H9 (cell line): ENCODE measurements at regions not wholly inside any gene's neighbourhood (a gene's known extent, or its start where the extent isn't known, plus 50 kb on each side); places are given as distances from the start of the nearest gene placed in this dataset.

Source experiments
- DNase-seq: peaks from one replicate; pipeline ENCODE4 v3.0.0-alpha.2; 2017
- H2AFZ ChIP-seq: one replicate; pipeline ENCODE4 v1.6.1; 2013; ENCODE audit warnings: mild to moderate bottlenecking, low read length, control low read depth, moderate library complexity
- H2AK5ac ChIP-seq: 2 replicates; pipeline ENCODE4 v1.6.1; 2013; ENCODE audit warnings: low read length, control low read depth, mixed read lengths; ENCODE audit not compliant: insufficient read length
- H2BK120ac ChIP-seq: one replicate; pipeline ENCODE4 v1.6.1; 2013; ENCODE audit warnings: low read depth, mild to moderate bottlenecking, low read length, control low read depth, inconsistent platforms; ENCODE audit not compliant: poor library complexity, severe bottlenecking
- H2BK12ac ChIP-seq: 2 replicates; pipeline ENCODE4 v1.6.1; 2013; ENCODE audit warnings: low read length, control low read depth, mixed read lengths, low read depth; ENCODE audit not compliant: insufficient read length
- H2BK15ac ChIP-seq: 2 replicates; pipeline ENCODE4 v1.6.1; 2013; ENCODE audit warnings: low read depth, low read length, control low read depth
- H2BK20ac ChIP-seq: one replicate; pipeline ENCODE4 v1.6.1; 2013; ENCODE audit warnings: low read depth, mild to moderate bottlenecking, low read length, control low read depth, inconsistent platforms; ENCODE audit not compliant: poor library complexity, severe bottlenecking
- H2BK5ac ChIP-seq: 2 replicates; pipeline ENCODE4 v1.6.1; 2013; ENCODE audit warnings: low read length, control low read depth, mixed read lengths; ENCODE audit not compliant: insufficient read length
- H3K14ac ChIP-seq: 2 replicates; pipeline ENCODE4 v1.6.1; 2013; ENCODE audit warnings: low read length, control low read depth; ENCODE audit not compliant: insufficient read depth
- H3K18ac ChIP-seq: 2 replicates; pipeline ENCODE4 v1.6.1; 2013; ENCODE audit warnings: low read depth, mild to moderate bottlenecking, mixed read lengths, low read length, control low read depth; ENCODE audit not compliant: insufficient read length
- H3K23ac ChIP-seq: 2 replicates; pipeline ENCODE4 v1.6.1; 2013; ENCODE audit warnings: low read length, control low read depth, mixed read lengths, low read depth; ENCODE audit not compliant: insufficient read length
- H3K23me2 ChIP-seq: 2 replicates; pipeline ENCODE4 v1.6.1; 2013; ENCODE audit warnings: low read depth, mild to moderate bottlenecking, mixed read lengths, low read length, control low read depth; ENCODE audit not compliant: insufficient read length, poor library complexity, severe bottlenecking
- H3K27ac ChIP-seq: 2 replicates; pipeline ENCODE4 v1.5.1; 2013; ENCODE audit warnings: low read length, control low read depth, mixed read lengths, low read depth; ENCODE audit not compliant: insufficient read length
- H3K27me3 ChIP-seq: 2 replicates; pipeline ENCODE4 v1.6.1; 2013; ENCODE audit warnings: low read length, control low read depth, inconsistent platforms; ENCODE audit not compliant: insufficient read depth
- H3K4ac ChIP-seq: 2 replicates; pipeline ENCODE4 v1.6.1; 2013; ENCODE audit warnings: low read depth, mild to moderate bottlenecking, control low read depth, inconsistent platforms, low read length, moderate library complexity
- H3K4me1 ChIP-seq: 2 replicates; pipeline ENCODE4 v1.6.1; 2013; ENCODE audit warnings: low read length, control low read depth, inconsistent platforms; ENCODE audit not compliant: insufficient read depth
- H3K4me2 ChIP-seq: 2 replicates; pipeline ENCODE4 v1.6.1; 2013; ENCODE audit warnings: low read length, control low read depth, mixed read lengths; ENCODE audit not compliant: insufficient read length, insufficient read depth
- H3K56ac ChIP-seq: 2 replicates; pipeline ENCODE4 v1.6.1; 2013; ENCODE audit warnings: low read depth, mild to moderate bottlenecking, mixed read lengths, low read length, control low read depth; ENCODE audit not compliant: insufficient read length
- H3K79me1 ChIP-seq: 2 replicates; pipeline ENCODE4 v1.6.1; 2013; ENCODE audit warnings: low read depth, mild to moderate bottlenecking, moderate library complexity, low read length, control low read depth, inconsistent platforms; ENCODE audit not compliant: insufficient read depth, poor library complexity, severe bottlenecking
- H3K79me2 ChIP-seq: 2 replicates; pipeline ENCODE4 v1.6.1; 2013; ENCODE audit warnings: low read length, control low read depth, inconsistent platforms; ENCODE audit not compliant: insufficient read depth
- H3K9ac ChIP-seq: 2 replicates; pipeline ENCODE4 v1.6.1; 2013; ENCODE audit warnings: low read length, control low read depth, mixed read lengths; ENCODE audit not compliant: insufficient read length; ENCODE audit errors: extremely low read depth
- H3K9me3 ChIP-seq: one replicate; pipeline ENCODE4 v1.6.1; 2013; ENCODE audit warnings: low read depth, low read length, inconsistent platforms; ENCODE audit not compliant: control insufficient read depth
- H3T11ph ChIP-seq: one replicate; pipeline ENCODE4 v1.6.1; 2013; ENCODE audit warnings: mild to moderate bottlenecking, low read length, control low read depth, inconsistent platforms
- H4K20me1 ChIP-seq: one replicate; pipeline ENCODE4 v1.6.1; 2013; ENCODE audit not compliant: control insufficient read depth, insufficient read length, insufficient read depth
- H4K5ac ChIP-seq: 2 replicates; pipeline ENCODE4 v1.6.1; 2013; ENCODE audit warnings: low read depth, mild to moderate bottlenecking, mixed read lengths, low read length, control low read depth; ENCODE audit not compliant: insufficient read length
- H4K8ac ChIP-seq: replicated peaks from 2 replicates; pipeline ENCODE4 v1.6.1; 2013; ENCODE audit warnings: low read length, control low read depth, mixed read lengths, low read depth; ENCODE audit not compliant: insufficient read length
- H4K91ac ChIP-seq: 2 replicates; pipeline ENCODE4 v1.6.1; 2013; ENCODE audit warnings: low read depth, mild to moderate bottlenecking, moderate library complexity, mixed read lengths, low read length, control low read depth; ENCODE audit not compliant: insufficient read length
- H3K27ac Mint-ChIP-seq, 3 experiments: 2 replicates in 2 of 3; 3 replicates in 1 of 3; pipeline ENCODE4 v1.8.0; 2020 to 2021; ENCODE audit warnings: mixed read lengths in 3 of 3, mild to moderate bottlenecking in 1 of 3, moderate library complexity in 1 of 3
- H3K27me3 Mint-ChIP-seq: 2 replicates; pipeline ENCODE4 v1.8.0; 2021; ENCODE audit warnings: low read depth, mild to moderate bottlenecking, moderate library complexity, mixed read lengths
- H3K36me3 Mint-ChIP-seq, 3 experiments: 2 replicates in 2 of 3; 3 replicates in 1 of 3; pipeline ENCODE4 v1.8.0; 2020 to 2021; ENCODE audit warnings: low read depth in 3 of 3, mixed read lengths in 3 of 3; ENCODE audit not compliant: insufficient read depth in 1 of 3
- H3K4me1 Mint-ChIP-seq, 2 experiments: 2 replicates each; pipeline ENCODE4 v1.8.0; 2020; ENCODE audit warnings: mixed read lengths in 2 of 2
- H3K4me3 Mint-ChIP-seq, 2 experiments: 2 replicates in 1 of 2; 3 replicates in 1 of 2; pipeline ENCODE4 v1.8.0; 2020 to 2021; ENCODE audit warnings: mild to moderate bottlenecking in 2 of 2, mixed read lengths in 2 of 2, moderate library complexity in 1 of 2
- H3K9me3 Mint-ChIP-seq, 2 experiments: 2 replicates in 1 of 2; 3 replicates in 1 of 2; pipeline ENCODE4 v1.8.0; 2020; ENCODE audit warnings: mild to moderate bottlenecking in 2 of 2, mixed read lengths in 2 of 2, moderate library complexity in 1 of 2
- WGBS: extraction: QIAGEN DNeasy Blood & Tissue Kit; methylation state at CpG from one replicate; pipeline ENCODE4 v1.1.7; 2013; ENCODE audit warnings: missing lambda C conversion rate, low lambda C conversion rate, mixed read lengths; ENCODE audit not compliant: insufficient read length; ENCODE audit errors: extremely low coverage; 5-methylcytosine and 5-hydroxymethylcytosine counted together
- TF ChIP-seq, protein P1 (sequence below): fragments of 200-600 bp; sonication (generic); conservative IDR thresholded peaks from 3 replicates; pipeline ENCODE4 v1.8.0; 2021; ENCODE audit warnings: antibody characterized with exemption, mild to moderate bottlenecking

DNA sequence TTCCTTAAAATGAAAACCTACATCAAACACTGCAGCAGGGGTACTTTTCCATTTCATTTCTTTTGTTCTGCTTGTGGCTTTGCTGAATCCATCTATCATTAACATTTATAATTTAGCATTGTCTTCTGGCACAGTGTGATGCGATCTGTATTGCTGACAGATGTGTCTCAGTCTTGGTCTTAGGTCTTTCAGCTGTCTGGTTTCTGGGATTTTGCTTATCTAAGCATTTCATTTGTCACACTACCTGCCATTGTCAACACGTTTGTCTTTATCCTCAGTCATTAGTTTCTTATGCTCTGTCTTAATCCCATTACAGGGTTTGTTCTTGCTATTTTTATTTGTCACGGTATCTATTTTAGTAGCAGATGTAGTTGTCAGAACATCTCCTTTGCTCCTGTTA lies 303.1 kb downstream of the IZUMO3 start:
- Histone ChIP-seq H2BK12ac (no peak overlapping the region), H3K9me3 (no peaks in the 10 kb centered on the region), H2AFZ (no peak overlapping the region), H2BK20ac (no peak overlapping the region), H3K56ac (no peak overlapping the region), H3K14ac (no peak overlapping the region), H4K91ac (no peak overlapping the region), H3K23me2 (no peaks in the 10 kb centered on the region), H3K23ac (no peak overlapping the region), H4K5ac (no peak overlapping the region), H2BK120ac (no peak overlapping the region), H2AK5ac (no peak overlapping the region), H2BK5ac (no peak overlapping the region), H4K20me1 (no peaks in the 10 kb centered on the region), H3K79me2 (no peaks in the 10 kb centered on the region), H3K4me1 (no peaks in the 10 kb centered on the region), H3K27me3 (no peaks in the 10 kb centered on the region), H3K18ac (no peak overlapping the region), H4K8ac (no peak overlapping the region), H3T11ph (no peak overlapping the region), H3K4ac (no peak overlapping the region), H3K9ac (no peak overlapping the region), H3K4me2 (no peak overlapping the region), H2BK15ac (no peak overlapping the region), H3K27ac (no peak overlapping the region), H3K79me1 (no peaks in the 10 kb centered on the region)
- Mint-ChIP-seq H3K36me3 (peaks cover 10 to 25% (median 11%) of the 10 kb centered on the region in 3 experiments), H3K27me3 (no peaks in the 10 kb centered on the region), H3K27ac (no peak overlapping the region), H3K4me3 (no peak overlapping the region), H3K4me1 (no peaks in the 10 kb centered on the region), H3K9me3 (peaks cover 15 to 16% of the 10 kb centered on the region in 2 experiments; a peak in 4 of 5 replicates)
- WGBS: no CpG with 5 or more reads among the region's 3 CpGs
- TF ChIP-seq, protein P1, sequence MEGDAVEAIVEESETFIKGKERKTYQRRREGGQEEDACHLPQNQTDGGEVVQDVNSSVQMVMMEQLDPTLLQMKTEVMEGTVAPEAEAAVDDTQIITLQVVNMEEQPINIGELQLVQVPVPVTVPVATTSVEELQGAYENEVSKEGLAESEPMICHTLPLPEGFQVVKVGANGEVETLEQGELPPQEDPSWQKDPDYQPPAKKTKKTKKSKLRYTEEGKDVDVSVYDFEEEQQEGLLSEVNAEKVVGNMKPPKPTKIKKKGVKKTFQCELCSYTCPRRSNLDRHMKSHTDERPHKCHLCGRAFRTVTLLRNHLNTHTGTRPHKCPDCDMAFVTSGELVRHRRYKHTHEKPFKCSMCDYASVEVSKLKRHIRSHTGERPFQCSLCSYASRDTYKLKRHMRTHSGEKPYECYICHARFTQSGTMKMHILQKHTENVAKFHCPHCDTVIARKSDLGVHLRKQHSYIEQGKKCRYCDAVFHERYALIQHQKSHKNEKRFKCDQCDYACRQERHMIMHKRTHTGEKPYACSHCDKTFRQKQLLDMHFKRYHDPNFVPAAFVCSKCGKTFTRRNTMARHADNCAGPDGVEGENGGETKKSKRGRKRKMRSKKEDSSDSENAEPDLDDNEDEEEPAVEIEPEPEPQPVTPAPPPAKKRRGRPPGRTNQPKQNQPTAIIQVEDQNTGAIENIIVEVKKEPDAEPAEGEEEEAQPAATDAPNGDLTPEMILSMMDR: no peak
- no peak for DNase-seq
